Right lobe of liver (tissue), 4 donors: ENCODE measurements at regions not wholly inside any gene's neighbourhood (a gene's known extent, or its start where the extent isn't known, plus 50 kb on each side); places are given as distances from the start of the nearest gene placed in this dataset.

ENCODE experiments used
- POLR2A ChIP-seq: fragments of 450-650 bp; IDR thresholded peaks from one replicate; pipeline ENCODE4 v1.6.1; 2017; ENCODE audit warnings: antibody characterized with exemption, mild to moderate bottlenecking
- TF ChIP-seq, protein P1 (sequence below), 4 donors: fragments of 200-600 bp in 3 of 4; fragments of 450-650 bp in 1 of 4; IDR thresholded peaks; one replicate each; pipeline versions ENCODE4 v1.5.1 to v1.8.0; 2016 to 2022; ENCODE audit warnings: antibody characterized with exemption in 4 of 4, mild to moderate bottlenecking in 2 of 4
- donor health status: DM: no; HTN: no; CAD: no.
- donor health status: DM: no; HTN: no; CAD: no.
- donor health status: DM: no; HTN: yes; CAD: no.

DNA sequence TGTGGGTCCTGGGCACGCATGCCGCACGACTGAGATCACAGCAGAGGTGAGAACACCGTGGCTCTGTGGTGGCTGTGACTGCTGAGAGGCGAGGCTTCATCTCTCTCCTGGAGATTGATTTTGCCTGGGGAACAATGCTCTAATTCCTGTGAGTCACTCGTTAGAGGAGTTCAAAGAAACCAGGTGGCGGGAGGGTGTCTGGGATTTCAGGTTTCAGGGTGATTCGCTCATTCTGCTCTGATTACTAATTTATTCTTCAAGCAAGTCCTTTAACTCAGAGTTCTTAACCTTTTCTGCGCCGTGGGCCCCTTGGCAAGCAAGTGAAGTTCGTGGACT lies 56.3 kb downstream of the GLI2 start:
- TF ChIP-seq, protein P1, sequence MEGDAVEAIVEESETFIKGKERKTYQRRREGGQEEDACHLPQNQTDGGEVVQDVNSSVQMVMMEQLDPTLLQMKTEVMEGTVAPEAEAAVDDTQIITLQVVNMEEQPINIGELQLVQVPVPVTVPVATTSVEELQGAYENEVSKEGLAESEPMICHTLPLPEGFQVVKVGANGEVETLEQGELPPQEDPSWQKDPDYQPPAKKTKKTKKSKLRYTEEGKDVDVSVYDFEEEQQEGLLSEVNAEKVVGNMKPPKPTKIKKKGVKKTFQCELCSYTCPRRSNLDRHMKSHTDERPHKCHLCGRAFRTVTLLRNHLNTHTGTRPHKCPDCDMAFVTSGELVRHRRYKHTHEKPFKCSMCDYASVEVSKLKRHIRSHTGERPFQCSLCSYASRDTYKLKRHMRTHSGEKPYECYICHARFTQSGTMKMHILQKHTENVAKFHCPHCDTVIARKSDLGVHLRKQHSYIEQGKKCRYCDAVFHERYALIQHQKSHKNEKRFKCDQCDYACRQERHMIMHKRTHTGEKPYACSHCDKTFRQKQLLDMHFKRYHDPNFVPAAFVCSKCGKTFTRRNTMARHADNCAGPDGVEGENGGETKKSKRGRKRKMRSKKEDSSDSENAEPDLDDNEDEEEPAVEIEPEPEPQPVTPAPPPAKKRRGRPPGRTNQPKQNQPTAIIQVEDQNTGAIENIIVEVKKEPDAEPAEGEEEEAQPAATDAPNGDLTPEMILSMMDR (IDR thresholded peaks at IDR 0.05): no peak
- no peak for TF ChIP-seq POLR2A
